HEK293 (cell line): ENCODE measurements at regions not wholly inside any gene's neighbourhood (a gene's known extent, or its start where the extent isn't known, plus 50 kb on each side); places are given as distances from the start of the nearest gene placed in this dataset.

Source experiments
- CTCF ChIA-PET: fragments of 350-600 bp; formaldehyde crosslinking; extraction: SDS; loops from one replicate; lab custom pipeline; 2021; ENCODE audit warnings: antibody characterized with exemption; lab: Yijun Ruan, JAX
- POLR2A ChIA-PET: fragments of 300-600 bp; formaldehyde crosslinking; extraction: SDS; loops from one replicate; lab custom pipeline; 2020; ENCODE audit warnings: antibody characterized with exemption, inconsistent platforms; lab: Yijun Ruan, JAX
- H3K27ac ChIP-seq: fragments of 200-500 bp; sonication (Bioruptor generic); 2 replicates; pipeline ENCODE4 v1.5.1; 2014; ENCODE audit warnings: low read depth, low read length, control low read depth, inconsistent platforms; ENCODE audit errors: extremely low read depth
- H3K36me3 ChIP-seq, 2 experiments: fragments of 200-500 bp in 1 of 2; sonication (Bioruptor generic) in 1 of 2; 1 replicate in 1 of 2; 2 replicates in 1 of 2; pipeline ENCODE4 v1.5.1; 2014 to 2017; ENCODE audit warnings: inconsistent platforms in 2 of 2, low read length in 2 of 2; ENCODE audit not compliant: control insufficient read depth in 2 of 2, insufficient read depth in 1 of 2
- H3K4me1 ChIP-seq: fragments of 200-500 bp; sonication (Bioruptor generic); 2 replicates; pipeline ENCODE4 v1.5.1; 2014; ENCODE audit warnings: mild to moderate bottlenecking, low read length, inconsistent platforms; ENCODE audit not compliant: control insufficient read depth, insufficient read depth
- H3K4me3 ChIP-seq: 2 replicates; pipeline ENCODE4 v1.5.1; 2011; ENCODE audit warnings: low read depth, mild to moderate bottlenecking, control low read depth, low read length, moderate library complexity
- H3K9me3 ChIP-seq: fragments of 200-500 bp; sonication (Bioruptor generic); 2 replicates; pipeline ENCODE4 v1.5.1; 2014; ENCODE audit warnings: low read depth, low read length, inconsistent platforms; ENCODE audit not compliant: control insufficient read depth, insufficient read depth
- AEBP2 ChIP-seq: fragments of 450-650 bp; formaldehyde crosslinking; IDR thresholded peaks from 2 replicates; pipeline ENCODE4 v1.5.1; 2016; ENCODE audit warnings: missing biosample characterization, missing genetic modification characterization, borderline replicate concordance
- BCL11A ChIP-seq: fragments of 450-650 bp; formaldehyde crosslinking; IDR thresholded peaks from 2 replicates; pipeline ENCODE4 v1.5.1; 2016; ENCODE audit warnings: low read depth, missing biosample characterization, missing genetic modification characterization
- GLI4 ChIP-seq: fragments of 450-650 bp; formaldehyde crosslinking; IDR thresholded peaks from 2 replicates; pipeline ENCODE4 v1.5.1; 2016; ENCODE audit warnings: missing biosample characterization, missing genetic modification characterization
- GLIS1 ChIP-seq: fragments of 450-650 bp; formaldehyde crosslinking; IDR thresholded peaks from 2 replicates; pipeline ENCODE4 v1.5.1; 2016; ENCODE audit warnings: missing biosample characterization, missing genetic modification characterization
- KLF16 ChIP-seq: fragments of 450-650 bp; formaldehyde crosslinking; IDR thresholded peaks from 2 replicates; pipeline ENCODE4 v1.5.1; 2017; ENCODE audit warnings: missing biosample characterization, missing genetic modification characterization
- PRDM1 ChIP-seq: fragments of 450-650 bp; formaldehyde crosslinking; IDR thresholded peaks from 2 replicates; pipeline ENCODE4; 2016; ENCODE audit warnings: missing biosample characterization, missing genetic modification characterization
- TCF7L2 ChIP-seq: IDR thresholded peaks from 2 replicates; pipeline ENCODE4 v1.6.1; 2011; ENCODE audit warnings: low read depth, mild to moderate bottlenecking, inconsistent platforms, low read length, moderate library complexity, borderline replicate concordance
- TRIM28 ChIP-seq: IDR thresholded peaks from 2 replicates; pipeline ENCODE4 v1.6.1; 2011; ENCODE audit warnings: low read length, control low read depth, borderline replicate concordance
- ZBTB44 ChIP-seq: fragments of 450-650 bp; IDR thresholded peaks from 2 replicates; pipeline ENCODE4 v1.5.1; 2018; ENCODE audit warnings: missing biosample characterization, mild to moderate bottlenecking, missing genetic modification characterization
- ZEB2 ChIP-seq: fragments of 450-650 bp; formaldehyde crosslinking; IDR thresholded peaks from 2 replicates; pipeline ENCODE4 v1.5.1; 2016; ENCODE audit warnings: missing biosample characterization, missing genetic modification characterization
- ZNF10 ChIP-seq: fragments of 450-650 bp; formaldehyde crosslinking; IDR thresholded peaks from 2 replicates; pipeline ENCODE4 v1.5.1; 2017; ENCODE audit warnings: missing biosample characterization, missing genetic modification characterization
- ZNF148 ChIP-seq: fragments of 450-650 bp; formaldehyde crosslinking; IDR thresholded peaks from 2 replicates; pipeline ENCODE4 v1.5.0; 2017; ENCODE audit warnings: missing biosample characterization, missing genetic modification characterization, borderline replicate concordance
- ZNF274 ChIP-seq, 2 experiments: fragments of 200-500 bp in 1 of 2; fragments of 450-650 bp in 1 of 2; sonication (Bioruptor generic) in 1 of 2; formaldehyde crosslinking in 1 of 2; IDR thresholded peaks; 2 replicates each; pipeline versions ENCODE4 v1.5.1 to v1.6.1; 2014 to 2016; ENCODE audit warnings: borderline replicate concordance in 1 of 2, inconsistent platforms in 1 of 2, low read length in 1 of 2, missing biosample characterization in 1 of 2, missing genetic modification characterization in 1 of 2
- ZNF335 ChIP-seq: fragments of 450-650 bp; formaldehyde crosslinking; conservative IDR thresholded peaks from 2 replicates; pipeline ENCODE4 v1.5.1; 2016; ENCODE audit warnings: missing biosample characterization, missing genetic modification characterization
- ZNF362 ChIP-seq: fragments of 450-650 bp; formaldehyde crosslinking; IDR thresholded peaks from 2 replicates; pipeline ENCODE4 v1.5.1; 2016; ENCODE audit warnings: missing biosample characterization, missing genetic modification characterization
- ZNF48 ChIP-seq: fragments of 450-650 bp; formaldehyde crosslinking; IDR thresholded peaks from 2 replicates; pipeline ENCODE4 v1.5.1; 2016; ENCODE audit warnings: missing biosample characterization, missing genetic modification characterization
- ZNF501 ChIP-seq: fragments of 450-650 bp; formaldehyde crosslinking; IDR thresholded peaks from 2 replicates; pipeline ENCODE4 v1.5.1; 2016; ENCODE audit warnings: missing biosample characterization, missing genetic modification characterization
- ZNF600 ChIP-seq: fragments of 450-650 bp; formaldehyde crosslinking; IDR thresholded peaks from 2 replicates; pipeline ENCODE4 v1.5.1; 2016; ENCODE audit warnings: missing biosample characterization, missing genetic modification characterization
- ZNF621 ChIP-seq: fragments of 450-650 bp; formaldehyde crosslinking; IDR thresholded peaks from 2 replicates; pipeline ENCODE4 v1.5.1; 2017; ENCODE audit warnings: missing biosample characterization, missing genetic modification characterization
- ZNF629 ChIP-seq: fragments of 450-650 bp; formaldehyde crosslinking; IDR thresholded peaks from 2 replicates; pipeline ENCODE4 v1.5.1; 2017; ENCODE audit warnings: missing biosample characterization, missing genetic modification characterization
- ZNF658 ChIP-seq: fragments of 450-650 bp; formaldehyde crosslinking; IDR thresholded peaks from 2 replicates; pipeline ENCODE4; 2016; ENCODE audit warnings: missing biosample characterization, missing genetic modification characterization
- ZSCAN30 ChIP-seq: fragments of 450-650 bp; IDR thresholded peaks from 2 replicates; pipeline ENCODE4 v1.5.1; 2018; ENCODE audit warnings: missing biosample characterization, mild to moderate bottlenecking, missing genetic modification characterization, moderate library complexity
- ZXDB ChIP-seq: fragments of 450-650 bp; formaldehyde crosslinking; IDR thresholded peaks from 2 replicates; pipeline ENCODE4 v1.5.1; 2016; ENCODE audit warnings: missing biosample characterization, missing genetic modification characterization

GRCh38 chr7:120201290-120201689 is 71.7 kb upstream of the KCND2 start:
- no peaks in the 10 kb centered on the region for H3K36me3 ChIP-seq
- H3K4me3 ChIP-seq = no peak overlapping the region
- TF ChIP-seq ZNF501 (tag by site-specific recombination) = no peak
- TF ChIP-seq ZBTB44 = no peak
- TF ChIP-seq ZNF362 (tag by site-specific recombination) = no peak
- no peak for TF ChIP-seq ZNF274 (IDR thresholded peaks at IDR 0.05; ENCODE audit: low read length)
- no peak for TF ChIP-seq ZNF274 (tag by site-specific recombination; IDR thresholded peaks at IDR 0.05; ENCODE audit: borderline replicate concordance)
- H3K27ac ChIP-seq = no peak overlapping the region
- H3K4me1 ChIP-seq = no peaks in the 10 kb centered on the region
- H3K9me3 ChIP-seq = no peaks in the 10 kb centered on the region
- POLR2A ChIA-PET = no interaction called here
- CTCF ChIA-PET = no interaction called here

- H3K27ac ChIP-seq = no peak overlapping the region
- H3K4me3 ChIP-seq = no peak overlapping the region
- ChIA-PET POLR2A (no interaction called here), CTCF (no interaction called here)
- H3K36me3 ChIP-seq = no peaks in the 10 kb centered on the region
- TF ChIP-seq BCL11A = no peak
- TF ChIP-seq PRDM1 = no peak
- no peak for TF ChIP-seq ZSCAN30 (tag by site-specific recombination)
- TF ChIP-seq KLF16 (tag by site-specific recombination) = no peak
- no peak for TF ChIP-seq ZXDB (tag by site-specific recombination)
- no peak for TF ChIP-seq ZBTB44
- no peak for TF ChIP-seq GLIS1
- no peak for TF ChIP-seq ZEB2 (tag by site-specific recombination)
- no peak for TF ChIP-seq ZNF335 (tag by site-specific recombination)
- no peak for TF ChIP-seq ZNF10 (tag by site-specific recombination)
- no peaks in the 10 kb centered on the region for H3K4me1 ChIP-seq
- H3K9me3 ChIP-seq = no peaks in the 10 kb centered on the region
These were observed 67.9 kb upstream of the KCND2 start for GRCh38 chr7:120205101-120205500.

GRCh38 chr7:120207037-120207436 is 65.9 kb upstream of the KCND2 start:
- Histone ChIP-seq H3K36me3 (no peaks in the 10 kb centered on the region), H3K4me3 (no peak overlapping the region), H3K9me3 (no peaks in the 10 kb centered on the region), H3K27ac (no peak overlapping the region), H3K4me1 (no peaks in the 10 kb centered on the region)
- ChIA-PET POLR2A (no interaction called here), CTCF (interaction anchor here (0.5 to 0.7 kb wide), 3 partner anchors 10 to 448 kb away, joined by 3 to 5 read pairs (median 4); no protein-coding TSS in a partner anchor)
- no peak for TF ChIP-seq TCF7L2
- TF ChIP-seq ZNF148 (tag by site-specific recombination) = no peak
- no peak for TF ChIP-seq ZNF629 (tag by site-specific recombination)
- no peak for TF ChIP-seq ZNF600 (tag by site-specific recombination)
- TF ChIP-seq TRIM28 = no peak
- TF ChIP-seq AEBP2 (tag by site-specific recombination) = no peak
- TF ChIP-seq ZNF658 (tag by site-specific recombination) = no peak
- TF ChIP-seq GLI4 (tag by site-specific recombination) = no peak
- no peak for TF ChIP-seq ZNF621 (tag by site-specific recombination)
- no peak for TF ChIP-seq ZNF48 (tag by site-specific recombination)
